Panc1 (cell line): ENCODE measurements at regions not wholly inside any gene's neighbourhood (a gene's known extent, or its start where the extent isn't known, plus 50 kb on each side); places are given as distances from the start of the nearest gene placed in this dataset.

ENCODE experiments used
- POLR2AphosphoS5 ChIP-seq: IDR thresholded peaks from 2 replicates; pipeline ENCODE4 v1.6.1; 2012; ENCODE audit warnings: mild to moderate bottlenecking, low read depth, low read length, moderate library complexity
- SIN3A ChIP-seq: IDR thresholded peaks from 2 replicates; pipeline ENCODE4 v1.6.1; 2012; ENCODE audit warnings: low read depth, mild to moderate bottlenecking, low read length, moderate library complexity, borderline replicate concordance; ENCODE audit not compliant: insufficient read depth
- TF ChIP-seq, protein P1 (sequence below): fragments of 450-650 bp; IDR thresholded peaks from 2 replicates; pipeline ENCODE4 v1.5.1; 2017; ENCODE audit warnings: mild to moderate bottlenecking

DNA sequence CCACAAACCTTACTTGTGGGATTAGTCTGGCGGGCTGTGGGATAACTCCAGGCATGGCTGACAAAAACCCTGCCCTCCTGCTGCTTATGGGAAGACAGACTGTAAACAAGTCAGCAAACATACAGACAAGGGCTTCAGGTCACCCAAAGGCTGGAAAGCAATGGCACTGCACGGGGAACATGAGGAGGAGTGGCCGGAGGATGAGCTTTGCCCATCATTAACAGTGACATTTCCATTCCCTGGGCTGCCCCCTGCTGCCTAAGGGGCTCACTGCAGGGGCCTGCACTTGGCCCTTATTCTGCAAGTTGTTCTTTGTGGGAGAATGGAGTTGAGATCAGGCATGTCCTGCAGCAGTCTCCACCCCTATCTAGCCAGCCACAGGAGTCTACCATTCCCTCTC lies 91.3 kb downstream of the UQCRFS1 start:
- TF ChIP-seq POLR2AphosphoS5 (no peak), SIN3A (no peak)
- TF ChIP-seq, protein P1, sequence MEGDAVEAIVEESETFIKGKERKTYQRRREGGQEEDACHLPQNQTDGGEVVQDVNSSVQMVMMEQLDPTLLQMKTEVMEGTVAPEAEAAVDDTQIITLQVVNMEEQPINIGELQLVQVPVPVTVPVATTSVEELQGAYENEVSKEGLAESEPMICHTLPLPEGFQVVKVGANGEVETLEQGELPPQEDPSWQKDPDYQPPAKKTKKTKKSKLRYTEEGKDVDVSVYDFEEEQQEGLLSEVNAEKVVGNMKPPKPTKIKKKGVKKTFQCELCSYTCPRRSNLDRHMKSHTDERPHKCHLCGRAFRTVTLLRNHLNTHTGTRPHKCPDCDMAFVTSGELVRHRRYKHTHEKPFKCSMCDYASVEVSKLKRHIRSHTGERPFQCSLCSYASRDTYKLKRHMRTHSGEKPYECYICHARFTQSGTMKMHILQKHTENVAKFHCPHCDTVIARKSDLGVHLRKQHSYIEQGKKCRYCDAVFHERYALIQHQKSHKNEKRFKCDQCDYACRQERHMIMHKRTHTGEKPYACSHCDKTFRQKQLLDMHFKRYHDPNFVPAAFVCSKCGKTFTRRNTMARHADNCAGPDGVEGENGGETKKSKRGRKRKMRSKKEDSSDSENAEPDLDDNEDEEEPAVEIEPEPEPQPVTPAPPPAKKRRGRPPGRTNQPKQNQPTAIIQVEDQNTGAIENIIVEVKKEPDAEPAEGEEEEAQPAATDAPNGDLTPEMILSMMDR = peak; percentile 70; the same call in 1 of the 2 replicates
